ENCODE measurements at regions not wholly inside any gene's neighbourhood (a gene's known extent, or its start where the extent isn't known, plus 50 kb on each side); places are given as distances from the start of the nearest gene placed in this dataset.
A peak's percentile ranks its signal among the peaks of the same experiment; 100 is the strongest.

GRCh38 chr5:79868163-79868670, 122.8 kb downstream of the MTX3 start:
- no peak for DNase-seq

GRCh38 chr5:79865579-79865978, 125.5 kb downstream of the MTX3 start:
- DNase-seq: no peak

GRCh38 chr5:79864364-79864763, 126.7 kb downstream of the MTX3 start:
- no peak for DNase-seq

- no peak for DNase-seq
Observed at GRCh38 chr5:79859588-79859987, 131.5 kb downstream of the MTX3 start.

GRCh38 chr5:79858410-79858723, 132.7 kb downstream of the MTX3 start:
- no peak for DNase-seq

- peak; percentile 37 to 74 (median 57) for DNase-seq
Observed at GRCh38 chr5:79857714-79858409, 133.2 kb downstream of the MTX3 start.

- DNase-seq: no peak
Observed at GRCh38 chr5:79856456-79857055, 134.5 kb downstream of the MTX3 start.

- no peak for DNase-seq
Observed at GRCh38 chr5:79853676-79854418, 137.2 kb downstream of the MTX3 start.

- DNase-seq: no peak
Observed at GRCh38 chr5:79853028-79853427, 138.0 kb downstream of the MTX3 start.

GRCh38 chr5:79851391-79851863, 139.6 kb downstream of the MTX3 start:
- DNase-seq: no peak

GRCh38 chr5:79850941-79851340, 140.1 kb downstream of the MTX3 start:
- no peak for DNase-seq

- no peak for DNase-seq
Observed at GRCh38 chr5:79850316-79850822, 140.7 kb downstream of the MTX3 start.

GRCh38 chr5:79849486-79850315, 141.4 kb downstream of the MTX3 start:
- DNase-seq: no peak
